ENCODE measurements at regions not wholly inside any gene's neighbourhood (a gene's known extent, or its start where the extent isn't known, plus 50 kb on each side); places are given as distances from the start of the nearest gene placed in this dataset.

GRCh38 chr3:189551007-189551406 is 80.2 kb upstream of the TP63 start:
- ATAC-seq (no peak), FAIRE-seq (no peak), DNase-seq (ENCODE audit: low read depth in 1 of 2, low spot score in 1 of 2) (no peak)
- no peaks in the 10 kb centered on the region for H3K4me1 ChIP-seq
- WGBS (ENCODE audit: missing lambda C conversion rate), result 40% methylated on average over 2 of the region's 2 CpGs
- no peak overlapping the region for H3K4me2 ChIP-seq
- no peak overlapping the region for H3K27ac ChIP-seq
- no peak overlapping the region for H3K4me3 ChIP-seq
- TF ChIP-seq PBX3 (IDR thresholded peaks at IDR 0.05) (no peak), KDM1A (IDR thresholded peaks at IDR 0.05; ENCODE audit: low read depth) (no peak), NR3C1 (IDR thresholded peaks at IDR 0.05) (no peak), FOXS1 (CRISPR knock-in tag; IDR thresholded peaks at IDR 0.05) (no peak), FOSL2 (IDR thresholded peaks at IDR 0.05) (no peak), FOSL2 (CRISPR knock-in tag; IDR thresholded peaks at IDR 0.05) (no peak), NPAS2 (CRISPR knock-in tag; IDR thresholded peaks at IDR 0.05; ENCODE audit: borderline replicate concordance) (no peak)
- CTCF ChIA-PET, result no interaction called here
- POLR2A ChIA-PET, result no interaction called here
- peaks cover 9% of the 10 kb centered on the region; the same call in 1 of the 3 replicates for H3K9me3 ChIP-seq

GRCh38 chr3:189554868-189555557 is 76.2 kb upstream of the TP63 start:
- H3K27ac ChIP-seq, result no peak overlapping the region; a peak in 1 of 6 replicates
- 77% methylated on average over 4 of the region's 8 CpGs for WGBS (ENCODE audit: missing lambda C conversion rate)
- H3K9me3 ChIP-seq, result peaks cover 4% of the 10 kb centered on the region; the same call in 1 of the 3 replicates
- no peaks in the 10 kb centered on the region for H3K4me1 ChIP-seq
- CTCF ChIA-PET, result interaction anchor here (0.8 kb wide), 1 partner anchor 231 kb away, joined by 3 read pairs; no protein-coding TSS in a partner anchor
- TF ChIP-seq RARB (CRISPR knock-in tag; IDR thresholded peaks at IDR 0.05) (no peak), MAFK (IDR thresholded peaks at IDR 0.05; ENCODE audit: partially characterized antibody) (no peak), MAZ (IDR thresholded peaks at IDR 0.05; ENCODE audit: borderline replicate concordance, low read depth, low read length) (no peak), NR3C1 (IDR thresholded peaks at IDR 0.05) (no peak), USF2 (IDR thresholded peaks at IDR 0.05) (no peak), ATOH8 (CRISPR knock-in tag; IDR thresholded peaks at IDR 0.05; ENCODE audit: low read depth) (no peak), ZFP36 (IDR thresholded peaks at IDR 0.05; ENCODE audit: borderline replicate concordance, partially characterized antibody) (no peak), PBX3 (IDR thresholded peaks at IDR 0.05) (no peak), ZC3H11A (IDR thresholded peaks at IDR 0.05) (no peak), ZNF302 (CRISPR knock-in tag; IDR thresholded peaks at IDR 0.05) (no peak), HOXA7 (CRISPR knock-in tag; IDR thresholded peaks at IDR 0.05) (no peak), SREBF2 (IDR thresholded peaks at IDR 0.05) (no peak), E2F6 (IDR thresholded peaks at IDR 0.05; ENCODE audit: borderline replicate concordance, low read depth) (no peak), PHF8 (IDR thresholded peaks at IDR 0.05; ENCODE audit: borderline replicate concordance, low read depth) (no peak)
- ATAC-seq (no peak), DNase-seq (ENCODE audit: low read depth in 1 of 2, low spot score in 1 of 2) (no peak), FAIRE-seq (no peak)
- POLR2A ChIA-PET, result no interaction called here
- no peak overlapping the region for H3K4me3 ChIP-seq
- H3K4me2 ChIP-seq, result no peak overlapping the region

- H3K4me3 ChIP-seq, result no peak overlapping the region
- POLR2A ChIA-PET, result no interaction called here
- no peak overlapping the region for H3K27ac ChIP-seq
- no peak for FAIRE-seq
- 80% methylated on average over 1 of the region's 1 CpG for WGBS (ENCODE audit: missing lambda C conversion rate)
- H3K9me3 ChIP-seq, result peaks cover 4% of the 10 kb centered on the region; the same call in 1 of the 3 replicates
- CTCF ChIA-PET, result interaction anchor here (0.8 kb wide), 1 partner anchor 231 kb away, joined by 3 read pairs; no protein-coding TSS in a partner anchor
- H3K4me1 ChIP-seq, result no peaks in the 10 kb centered on the region
- TF ChIP-seq ZNF302 (CRISPR knock-in tag; IDR thresholded peaks at IDR 0.05) (no peak), RAD21 (conservative IDR thresholded peaks at IDR 0.05 in 1 of 2, IDR thresholded peaks at IDR 0.05 in 1 of 2) (no peak), TP53 (CRISPR knock-in tag; IDR thresholded peaks at IDR 0.05) (no peak), EHF (CRISPR knock-in tag; IDR thresholded peaks at IDR 0.05) (no peak), POLR2A (IDR thresholded peaks at IDR 0.05; ENCODE audit: low read length) (no peak), NPAS2 (CRISPR knock-in tag; IDR thresholded peaks at IDR 0.05; ENCODE audit: borderline replicate concordance) (no peak), HDAC2 (IDR thresholded peaks at IDR 0.05) (no peak), HMGXB4 (CRISPR knock-in tag; IDR thresholded peaks at IDR 0.05; ENCODE audit: borderline replicate concordance) (no peak), KDM1A (IDR thresholded peaks at IDR 0.05; ENCODE audit: low read depth) (no peak), ZSCAN20 (CRISPR knock-in tag; IDR thresholded peaks at IDR 0.05) (no peak), MAFK (IDR thresholded peaks at IDR 0.05; ENCODE audit: partially characterized antibody) (no peak)
- no peak overlapping the region for H3K4me2 ChIP-seq
- no peak for DNase-seq (ENCODE audit: low read depth in 1 of 2, low spot score in 1 of 2)
- ATAC-seq, result no peak
Observed at GRCh38 chr3:189555558-189555881, 75.7 kb upstream of the TP63 start.

Data from A549 (cell line).